ENCODE measurements at regions not wholly inside any gene's neighbourhood (a gene's known extent, or its start where the extent isn't known, plus 50 kb on each side); places are given as distances from the start of the nearest gene placed in this dataset.

- H4K20me1 ChIP-seq (replicated peaks; ENCODE audit: control insufficient read depth, insufficient read depth, low read length), result no peaks in the 10 kb centered on the region
- in situ Hi-C loops (cut with MboI), result no loop called here
- intact Hi-C loops (cut with micrococcal nuclease), result loop anchor here (1.0 to 5.0 kb wide), 2 partner anchors 56 to 57 kb away; partner anchors contain the start of gene JUN
- H3K9me1 ChIP-seq (ENCODE audit: control insufficient read depth, insufficient read depth, low read length), result no peaks in the 10 kb centered on the region
- no peak overlapping the region for H3K4me3 ChIP-seq
- no peaks in the 10 kb centered on the region for H3K27me3 ChIP-seq (ENCODE audit: control insufficient read depth in 2 of 2, insufficient read depth in 2 of 2, low read length in 2 of 2)
- DNase-seq (ENCODE audit: extremely low read depth in 1 of 4, low spot score in 3 of 4), result peak; percentile 59 to 76 (median 67)
- peaks cover 0 to 10% of the 10 kb centered on the region in 2 experiments; a peak in 2 of 5 replicates for H3K4me1 ChIP-seq (replicated peaks in 1 of 2; ENCODE audit: control insufficient read depth in 2 of 2, insufficient read depth in 2 of 2, low read length in 2 of 2)
- H3K79me2 ChIP-seq (ENCODE audit: control insufficient read depth, insufficient read depth, low read length), result no peaks in the 10 kb centered on the region
- no peak overlapping the region for H3K9ac ChIP-seq (ENCODE audit: insufficient read depth in 1 of 2, low read depth in 2 of 2, low read length in 2 of 2)
- ChIA-PET CTCF (ENCODE audit: low intra/inter-chr PET ratio) (interaction anchor here (0.6 kb wide), 1 partner anchor 16 kb away, joined by 3 read pairs; no protein-coding TSS in a partner anchor), POLR2A (interaction anchor here (0.6 to 1.0 kb wide), 4 partner anchors 18 to 821 kb away, joined by 3 read pairs; partner anchors contain the start of gene JUN)
- H3K9me3 ChIP-seq (replicated peaks; ENCODE audit: control insufficient read depth, insufficient read depth, low read depth, low read length), result no peaks in the 10 kb centered on the region
- H3K27ac ChIP-seq (ENCODE audit: extremely low read depth, low read depth, low read length), result no peak overlapping the region
- H2AFZ ChIP-seq (ENCODE audit: low read depth, low read length), result peak overlapping the region; percentile 73
- peak; percentile 86 for FAIRE-seq
- no peaks in the 10 kb centered on the region for H3K36me3 ChIP-seq (ENCODE audit: control insufficient read depth, insufficient read depth, low read length)
- BruUV-seq (replicated peaks), result no TSS peak
- no peak overlapping the region; the same call in 1 of the 2 replicates for H3K4me2 ChIP-seq (ENCODE audit: insufficient read depth, low read length)
- WGBS (ENCODE audit: insufficient coverage, low coverage, missing lambda C conversion rate), result 14% methylated on average over 2 of the region's 3 CpGs
- ATAC-seq, result peak; percentile 96
- TF ChIP-seq, protein P1, sequence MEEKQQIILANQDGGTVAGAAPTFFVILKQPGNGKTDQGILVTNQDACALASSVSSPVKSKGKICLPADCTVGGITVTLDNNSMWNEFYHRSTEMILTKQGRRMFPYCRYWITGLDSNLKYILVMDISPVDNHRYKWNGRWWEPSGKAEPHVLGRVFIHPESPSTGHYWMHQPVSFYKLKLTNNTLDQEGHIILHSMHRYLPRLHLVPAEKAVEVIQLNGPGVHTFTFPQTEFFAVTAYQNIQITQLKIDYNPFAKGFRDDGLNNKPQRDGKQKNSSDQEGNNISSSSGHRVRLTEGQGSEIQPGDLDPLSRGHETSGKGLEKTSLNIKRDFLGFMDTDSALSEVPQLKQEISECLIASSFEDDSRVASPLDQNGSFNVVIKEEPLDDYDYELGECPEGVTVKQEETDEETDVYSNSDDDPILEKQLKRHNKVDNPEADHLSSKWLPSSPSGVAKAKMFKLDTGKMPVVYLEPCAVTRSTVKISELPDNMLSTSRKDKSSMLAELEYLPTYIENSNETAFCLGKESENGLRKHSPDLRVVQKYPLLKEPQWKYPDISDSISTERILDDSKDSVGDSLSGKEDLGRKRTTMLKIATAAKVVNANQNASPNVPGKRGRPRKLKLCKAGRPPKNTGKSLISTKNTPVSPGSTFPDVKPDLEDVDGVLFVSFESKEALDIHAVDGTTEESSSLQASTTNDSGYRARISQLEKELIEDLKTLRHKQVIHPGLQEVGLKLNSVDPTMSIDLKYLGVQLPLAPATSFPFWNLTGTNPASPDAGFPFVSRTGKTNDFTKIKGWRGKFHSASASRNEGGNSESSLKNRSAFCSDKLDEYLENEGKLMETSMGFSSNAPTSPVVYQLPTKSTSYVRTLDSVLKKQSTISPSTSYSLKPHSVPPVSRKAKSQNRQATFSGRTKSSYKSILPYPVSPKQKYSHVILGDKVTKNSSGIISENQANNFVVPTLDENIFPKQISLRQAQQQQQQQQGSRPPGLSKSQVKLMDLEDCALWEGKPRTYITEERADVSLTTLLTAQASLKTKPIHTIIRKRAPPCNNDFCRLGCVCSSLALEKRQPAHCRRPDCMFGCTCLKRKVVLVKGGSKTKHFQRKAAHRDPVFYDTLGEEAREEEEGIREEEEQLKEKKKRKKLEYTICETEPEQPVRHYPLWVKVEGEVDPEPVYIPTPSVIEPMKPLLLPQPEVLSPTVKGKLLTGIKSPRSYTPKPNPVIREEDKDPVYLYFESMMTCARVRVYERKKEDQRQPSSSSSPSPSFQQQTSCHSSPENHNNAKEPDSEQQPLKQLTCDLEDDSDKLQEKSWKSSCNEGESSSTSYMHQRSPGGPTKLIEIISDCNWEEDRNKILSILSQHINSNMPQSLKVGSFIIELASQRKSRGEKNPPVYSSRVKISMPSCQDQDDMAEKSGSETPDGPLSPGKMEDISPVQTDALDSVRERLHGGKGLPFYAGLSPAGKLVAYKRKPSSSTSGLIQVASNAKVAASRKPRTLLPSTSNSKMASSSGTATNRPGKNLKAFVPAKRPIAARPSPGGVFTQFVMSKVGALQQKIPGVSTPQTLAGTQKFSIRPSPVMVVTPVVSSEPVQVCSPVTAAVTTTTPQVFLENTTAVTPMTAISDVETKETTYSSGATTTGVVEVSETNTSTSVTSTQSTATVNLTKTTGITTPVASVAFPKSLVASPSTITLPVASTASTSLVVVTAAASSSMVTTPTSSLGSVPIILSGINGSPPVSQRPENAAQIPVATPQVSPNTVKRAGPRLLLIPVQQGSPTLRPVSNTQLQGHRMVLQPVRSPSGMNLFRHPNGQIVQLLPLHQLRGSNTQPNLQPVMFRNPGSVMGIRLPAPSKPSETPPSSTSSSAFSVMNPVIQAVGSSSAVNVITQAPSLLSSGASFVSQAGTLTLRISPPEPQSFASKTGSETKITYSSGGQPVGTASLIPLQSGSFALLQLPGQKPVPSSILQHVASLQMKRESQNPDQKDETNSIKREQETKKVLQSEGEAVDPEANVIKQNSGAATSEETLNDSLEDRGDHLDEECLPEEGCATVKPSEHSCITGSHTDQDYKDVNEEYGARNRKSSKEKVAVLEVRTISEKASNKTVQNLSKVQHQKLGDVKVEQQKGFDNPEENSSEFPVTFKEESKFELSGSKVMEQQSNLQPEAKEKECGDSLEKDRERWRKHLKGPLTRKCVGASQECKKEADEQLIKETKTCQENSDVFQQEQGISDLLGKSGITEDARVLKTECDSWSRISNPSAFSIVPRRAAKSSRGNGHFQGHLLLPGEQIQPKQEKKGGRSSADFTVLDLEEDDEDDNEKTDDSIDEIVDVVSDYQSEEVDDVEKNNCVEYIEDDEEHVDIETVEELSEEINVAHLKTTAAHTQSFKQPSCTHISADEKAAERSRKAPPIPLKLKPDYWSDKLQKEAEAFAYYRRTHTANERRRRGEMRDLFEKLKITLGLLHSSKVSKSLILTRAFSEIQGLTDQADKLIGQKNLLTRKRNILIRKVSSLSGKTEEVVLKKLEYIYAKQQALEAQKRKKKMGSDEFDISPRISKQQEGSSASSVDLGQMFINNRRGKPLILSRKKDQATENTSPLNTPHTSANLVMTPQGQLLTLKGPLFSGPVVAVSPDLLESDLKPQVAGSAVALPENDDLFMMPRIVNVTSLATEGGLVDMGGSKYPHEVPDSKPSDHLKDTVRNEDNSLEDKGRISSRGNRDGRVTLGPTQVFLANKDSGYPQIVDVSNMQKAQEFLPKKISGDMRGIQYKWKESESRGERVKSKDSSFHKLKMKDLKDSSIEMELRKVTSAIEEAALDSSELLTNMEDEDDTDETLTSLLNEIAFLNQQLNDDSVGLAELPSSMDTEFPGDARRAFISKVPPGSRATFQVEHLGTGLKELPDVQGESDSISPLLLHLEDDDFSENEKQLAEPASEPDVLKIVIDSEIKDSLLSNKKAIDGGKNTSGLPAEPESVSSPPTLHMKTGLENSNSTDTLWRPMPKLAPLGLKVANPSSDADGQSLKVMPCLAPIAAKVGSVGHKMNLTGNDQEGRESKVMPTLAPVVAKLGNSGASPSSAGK (IDR thresholded peaks at IDR 0.05), result peak; percentile 41
- TF ChIP-seq TAF15 (IDR thresholded peaks at IDR 0.05; ENCODE audit: low read depth, low read length) (no peak), CGGBP1 (CRISPR knock-in tag; IDR thresholded peaks at IDR 0.05) (no peak), ARID3A (IDR thresholded peaks at IDR 0.05; ENCODE audit: borderline replicate concordance, low read depth, low read length) (no peak), ELF4 (CRISPR knock-in tag; IDR thresholded peaks at IDR 0.05) (no peak), TFAP4 (CRISPR knock-in tag; IDR thresholded peaks at IDR 0.05; ENCODE audit: borderline replicate concordance) (peak; percentile 19; the same call in 1 of the 2 replicates), IFI16 (CRISPR knock-in tag; IDR thresholded peaks at IDR 0.05) (no peak), EHMT2 (IDR thresholded peaks at IDR 0.05) (peak; percentile 50; the same call in 1 of the 2 replicates)
Observed at GRCh38 chr1:58841455-58841854, 57.6 kb upstream of the JUN start.
